ENCODE measurements at regions not wholly inside any gene's neighbourhood (a gene's known extent, or its start where the extent isn't known, plus 50 kb on each side); places are given as distances from the start of the nearest gene placed in this dataset.

GRCh38 chr12:124225730-124226129, 69.2 kb upstream of the RFLNA start:
- Mint-ChIP-seq H3K4me3 (no peak overlapping the region), H3K27me3 (peaks cover 11% of the 10 kb centered on the region in 2 donors), H3K36me3 (no peaks in the 10 kb centered on the region), H3K9me3 (peaks cover 0 to 4% (median 0%) of the 10 kb centered on the region in 3 donors), H3K27ac (no peak overlapping the region), H3K4me1 (peaks cover 0 to 9% (median 0%) of the 10 kb centered on the region in 3 donors)
- no peaks in the 10 kb centered on the region for H3K36me3 ChIP-seq (ENCODE audit: control insufficient read depth in 2 of 2, extremely low read depth in 1 of 2, insufficient read depth in 1 of 2, low read length in 1 of 2)
- POLR2A ChIA-PET: no interaction called here
- H3K27ac ChIP-seq (ENCODE audit: low read length): no peak overlapping the region
- no peak for ATAC-seq (replicated peaks in 1 of 4)
- no peak for DNase-seq
- H3K9me3 ChIP-seq: no peaks in the 10 kb centered on the region
- H3K4me1 ChIP-seq (ENCODE audit: control insufficient read depth in 1 of 2, extremely low read depth in 1 of 2, insufficient read depth in 2 of 2, low read length in 2 of 2): peaks cover 3 to 4% of the 10 kb centered on the region in 2 experiments
- CTCF ChIA-PET: no interaction called here
- H3K4me3 ChIP-seq (ENCODE audit: control insufficient read depth in 1 of 2, extremely low read depth in 1 of 2, low read length in 1 of 2): no peak overlapping the region
- 80% methylated on average over 4 of the region's 4 CpGs for WGBS (ENCODE audit: insufficient coverage)
- H3K27me3 ChIP-seq (replicated peaks in 1 of 2; ENCODE audit: control insufficient read depth in 2 of 2, extremely low read depth in 1 of 2, insufficient read depth in 2 of 2, low read length in 1 of 2): peaks cover 0 to 26% of the 10 kb centered on the region in 2 experiments

- no peak for DNase-seq
- POLR2A ChIA-PET: no interaction called here
- Mint-ChIP-seq H3K27ac (no peak overlapping the region), H3K36me3 (no peaks in the 10 kb centered on the region), H3K4me1 (peaks cover 0 to 9% (median 0%) of the 10 kb centered on the region in 3 donors), H3K4me3 (no peak overlapping the region), H3K27me3 (peaks cover 7 to 11% of the 10 kb centered on the region in 2 donors), H3K9me3 (peaks cover 0 to 5% (median 0%) of the 10 kb centered on the region in 3 donors)
- no peak for ATAC-seq (replicated peaks in 1 of 4)
- no peak overlapping the region for H3K27ac ChIP-seq (ENCODE audit: low read length)
- H3K4me1 ChIP-seq (ENCODE audit: control insufficient read depth in 1 of 2, extremely low read depth in 1 of 2, insufficient read depth in 2 of 2, low read length in 2 of 2): peaks cover 0 to 4% of the 10 kb centered on the region in 2 experiments
- no peaks in the 10 kb centered on the region for H3K9me3 ChIP-seq
- H3K36me3 ChIP-seq (ENCODE audit: control insufficient read depth in 2 of 2, extremely low read depth in 1 of 2, insufficient read depth in 1 of 2, low read length in 1 of 2): no peaks in the 10 kb centered on the region
- 58% methylated on average over 24 of the region's 25 CpGs for WGBS (ENCODE audit: insufficient coverage)
- H3K4me3 ChIP-seq (ENCODE audit: control insufficient read depth in 1 of 2, extremely low read depth in 1 of 2, low read length in 1 of 2): no peak overlapping the region
- peaks cover 0 to 18% of the 10 kb centered on the region in 2 experiments for H3K27me3 ChIP-seq (replicated peaks in 1 of 2; ENCODE audit: control insufficient read depth in 2 of 2, extremely low read depth in 1 of 2, insufficient read depth in 2 of 2, low read length in 1 of 2)
- CTCF ChIA-PET: no interaction called here
These were observed 66.8 kb upstream of the RFLNA start for GRCh38 chr12:124227951-124228711.

- ChIA-PET CTCF (no interaction called here), POLR2A (no interaction called here)
- no peaks in the 10 kb centered on the region for H3K36me3 ChIP-seq (ENCODE audit: control insufficient read depth in 2 of 2, extremely low read depth in 1 of 2, insufficient read depth in 1 of 2, low read length in 1 of 2)
- Mint-ChIP-seq H3K4me1 (no peaks in the 10 kb centered on the region), H3K9me3 (peaks cover 0 to 5% (median 0%) of the 10 kb centered on the region in 3 donors), H3K36me3 (no peaks in the 10 kb centered on the region), H3K4me3 (no peak overlapping the region), H3K27ac (no peak overlapping the region), H3K27me3 (peaks cover 7 to 10% of the 10 kb centered on the region in 2 donors)
- H3K4me3 ChIP-seq (ENCODE audit: control insufficient read depth in 1 of 2, extremely low read depth in 1 of 2, low read length in 1 of 2): no peak overlapping the region
- no peaks in the 10 kb centered on the region for H3K9me3 ChIP-seq
- no peak overlapping the region for H3K27ac ChIP-seq (ENCODE audit: low read length)
- H3K4me1 ChIP-seq (ENCODE audit: control insufficient read depth in 1 of 2, extremely low read depth in 1 of 2, insufficient read depth in 2 of 2, low read length in 2 of 2): peaks cover 0 to 4% of the 10 kb centered on the region in 2 experiments
- peaks cover 0 to 11% of the 10 kb centered on the region in 2 experiments for H3K27me3 ChIP-seq (replicated peaks in 1 of 2; ENCODE audit: control insufficient read depth in 2 of 2, extremely low read depth in 1 of 2, insufficient read depth in 2 of 2, low read length in 1 of 2)
- no peak for ATAC-seq (replicated peaks in 1 of 4)
- DNase-seq: no peak
These were observed 65.4 kb upstream of the RFLNA start for GRCh38 chr12:124229520-124229919.

GRCh38 chr12:124230117-124230757, 64.7 kb upstream of the RFLNA start:
- H3K27me3 Mint-ChIP-seq: peaks cover 6 to 7% of the 10 kb centered on the region in 2 donors
- peaks cover 0 to 7% of the 10 kb centered on the region in 2 experiments for H3K27me3 ChIP-seq (replicated peaks in 1 of 2; ENCODE audit: control insufficient read depth in 2 of 2, extremely low read depth in 1 of 2, insufficient read depth in 2 of 2, low read length in 1 of 2)
- H3K9me3 ChIP-seq: no peaks in the 10 kb centered on the region
- no peak overlapping the region for H3K4me3 Mint-ChIP-seq
- ChIA-PET POLR2A (no interaction called here), CTCF (no interaction called here)
- H3K9me3 Mint-ChIP-seq: peaks cover 0 to 10% (median 6%) of the 10 kb centered on the region in 3 donors
- WGBS (ENCODE audit: insufficient coverage): no CpG with 5 or more reads among the region's 2 CpGs
- H3K4me3 ChIP-seq (ENCODE audit: control insufficient read depth in 1 of 2, extremely low read depth in 1 of 2, low read length in 1 of 2): no peak overlapping the region
- no peaks in the 10 kb centered on the region for H3K4me1 Mint-ChIP-seq
- H3K4me1 ChIP-seq (ENCODE audit: control insufficient read depth in 1 of 2, extremely low read depth in 1 of 2, insufficient read depth in 2 of 2, low read length in 2 of 2): peaks cover 0 to 4% of the 10 kb centered on the region in 2 experiments
- DNase-seq (no peak), ATAC-seq (replicated peaks in 1 of 4) (no peak)
- no peak overlapping the region for H3K27ac Mint-ChIP-seq
- H3K36me3 ChIP-seq (ENCODE audit: control insufficient read depth in 2 of 2, extremely low read depth in 1 of 2, insufficient read depth in 1 of 2, low read length in 1 of 2): no peaks in the 10 kb centered on the region
- H3K27ac ChIP-seq (ENCODE audit: low read length): no peak overlapping the region
- no peaks in the 10 kb centered on the region for H3K36me3 Mint-ChIP-seq

- no peaks in the 10 kb centered on the region for H3K36me3 ChIP-seq (ENCODE audit: control insufficient read depth in 2 of 2, extremely low read depth in 1 of 2, insufficient read depth in 1 of 2, low read length in 1 of 2)
- no peak for ATAC-seq (replicated peaks in 1 of 4)
- peaks cover 0 to 4% of the 10 kb centered on the region in 2 experiments for H3K4me1 ChIP-seq (ENCODE audit: control insufficient read depth in 1 of 2, extremely low read depth in 1 of 2, insufficient read depth in 2 of 2, low read length in 2 of 2)
- H3K9me3 Mint-ChIP-seq: peaks cover 0 to 10% (median 6%) of the 10 kb centered on the region in 3 donors
- H3K4me3 Mint-ChIP-seq: no peak overlapping the region
- no peaks in the 10 kb centered on the region for H3K36me3 Mint-ChIP-seq
- H3K4me1 Mint-ChIP-seq: no peaks in the 10 kb centered on the region
- no peak for DNase-seq
- no peak overlapping the region for H3K4me3 ChIP-seq (ENCODE audit: control insufficient read depth in 1 of 2, extremely low read depth in 1 of 2, low read length in 1 of 2)
- H3K27me3 ChIP-seq (replicated peaks in 1 of 2; ENCODE audit: control insufficient read depth in 2 of 2, extremely low read depth in 1 of 2, insufficient read depth in 2 of 2, low read length in 1 of 2): peaks cover 0 to 7% of the 10 kb centered on the region in 2 experiments
- no peaks in the 10 kb centered on the region for H3K9me3 ChIP-seq
- CTCF ChIA-PET: no interaction called here
- H3K27me3 Mint-ChIP-seq: peaks cover 4 to 7% of the 10 kb centered on the region in 2 donors
- no CpG with 5 or more reads among the region's 3 CpGs for WGBS (ENCODE audit: insufficient coverage)
- POLR2A ChIA-PET: no interaction called here
- no peak overlapping the region for H3K27ac ChIP-seq (ENCODE audit: low read length)
- no peak overlapping the region for H3K27ac Mint-ChIP-seq
These were observed 64.1 kb upstream of the RFLNA start for GRCh38 chr12:124230789-124231188.

GRCh38 chr12:124231980-124232653, 62.8 kb upstream of the RFLNA start:
- H3K36me3 ChIP-seq (ENCODE audit: control insufficient read depth in 2 of 2, extremely low read depth in 1 of 2, insufficient read depth in 1 of 2, low read length in 1 of 2): no peaks in the 10 kb centered on the region
- no peaks in the 10 kb centered on the region for H3K4me1 Mint-ChIP-seq
- POLR2A ChIA-PET: no interaction called here
- H3K27me3 Mint-ChIP-seq: peaks cover under 1 to 6% of the 10 kb centered on the region in 2 donors
- H3K9me3 Mint-ChIP-seq: peaks cover 0 to 10% (median 6%) of the 10 kb centered on the region in 3 donors
- DNase-seq (no peak), ATAC-seq (replicated peaks in 1 of 4) (no peak)
- WGBS (ENCODE audit: insufficient coverage): 83% methylated on average over 19 of the region's 19 CpGs
- H3K27me3 ChIP-seq (replicated peaks in 1 of 2; ENCODE audit: control insufficient read depth in 2 of 2, extremely low read depth in 1 of 2, insufficient read depth in 2 of 2, low read length in 1 of 2): peaks cover 0 to 7% of the 10 kb centered on the region in 2 experiments
- H3K4me3 ChIP-seq (ENCODE audit: control insufficient read depth in 1 of 2, extremely low read depth in 1 of 2, low read length in 1 of 2): no peak overlapping the region
- no peak overlapping the region for H3K4me3 Mint-ChIP-seq
- peaks cover 0 to 4% of the 10 kb centered on the region in 2 experiments for H3K4me1 ChIP-seq (ENCODE audit: control insufficient read depth in 1 of 2, extremely low read depth in 1 of 2, insufficient read depth in 2 of 2, low read length in 2 of 2)
- no peaks in the 10 kb centered on the region for H3K36me3 Mint-ChIP-seq
- H3K27ac ChIP-seq (ENCODE audit: low read length): no peak overlapping the region
- H3K9me3 ChIP-seq: no peaks in the 10 kb centered on the region
- no peak overlapping the region for H3K27ac Mint-ChIP-seq
- CTCF ChIA-PET: no interaction called here

Data from T-cell (primary cell).